HFFc6 (cell line): ENCODE measurements at regions not wholly inside any gene's neighbourhood (a gene's known extent, or its start where the extent isn't known, plus 50 kb on each side); places are given as distances from the start of the nearest gene placed in this dataset.
"Not testable (repeated sequence)": the region's sequence is repeated elsewhere in the genome, so short reads cannot be mapped to it uniquely, and the experiment has no call there.

Source experiments
- DNase-seq: peaks from one replicate; pipeline ENCODE4 v3.0.0-alpha.2; 2018
- H3K27ac Mint-ChIP-seq: 2 replicates; pipeline ENCODE4 v1.8.0; 2020; ENCODE audit warnings: mild to moderate bottlenecking, mixed read lengths
- H3K27me3 Mint-ChIP-seq: 2 replicates; pipeline ENCODE4 v1.8.0; 2021; ENCODE audit warnings: mild to moderate bottlenecking, moderate library complexity, mixed read lengths; ENCODE audit not compliant: insufficient read depth
- H3K36me3 Mint-ChIP-seq: 2 replicates; pipeline ENCODE4 v1.8.0; 2021; ENCODE audit warnings: low read depth, mixed read lengths
- H3K4me1 Mint-ChIP-seq: 2 replicates; pipeline ENCODE4 v1.8.0; 2020; ENCODE audit warnings: low read depth, mixed read lengths
- H3K4me3 Mint-ChIP-seq: 2 replicates; pipeline ENCODE4 v1.8.0; 2020; ENCODE audit warnings: mild to moderate bottlenecking, moderate library complexity, mixed read lengths
- H3K9me3 Mint-ChIP-seq: 2 replicates; pipeline ENCODE4 v1.8.0; 2020; ENCODE audit warnings: mild to moderate bottlenecking, mixed read lengths
- CTCF ChIP-seq: fragments of 200-600 bp; sonication (generic); IDR thresholded peaks from 2 replicates; pipeline ENCODE4 v1.5.0; 2021; ENCODE audit warnings: antibody characterized with exemption, mild to moderate bottlenecking

DNA sequence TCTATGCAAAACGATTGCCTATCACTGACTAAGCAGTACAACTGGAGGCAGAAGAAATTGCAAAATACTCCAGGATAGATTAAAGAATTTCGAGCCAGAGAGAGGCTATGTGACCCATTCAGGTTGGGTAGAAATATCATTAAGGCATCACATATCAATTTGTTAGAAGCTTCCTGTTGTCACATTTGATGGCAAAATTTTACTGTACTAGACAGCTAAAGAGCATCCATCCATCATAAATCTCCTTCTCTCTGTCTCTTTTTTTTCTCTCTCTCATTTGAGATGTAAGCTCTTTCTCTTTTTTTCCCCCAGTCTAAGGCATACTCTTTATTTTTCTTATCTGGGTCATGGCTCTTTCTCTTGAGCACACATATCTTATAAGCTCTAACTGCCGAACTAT, 155.7 kb downstream of the EVA1A start:
- H3K27me3 Mint-ChIP-seq, result peaks cover 21% of the 10 kb centered on the region
- H3K4me1 Mint-ChIP-seq, result no peaks in the 10 kb centered on the region
- TF ChIP-seq CTCF, result no peak
- peaks cover 2% of the 10 kb centered on the region; the same call in 1 of the 2 replicates for H3K9me3 Mint-ChIP-seq
- H3K36me3 Mint-ChIP-seq, result peaks cover 2% of the 10 kb centered on the region; the same call in 1 of the 2 replicates
- H3K27ac Mint-ChIP-seq, result no peak overlapping the region
- no peak for DNase-seq
- no peak overlapping the region for H3K4me3 Mint-ChIP-seq

- peak; percentile 55 for DNase-seq
- peaks cover 27% of the 10 kb centered on the region for H3K27me3 Mint-ChIP-seq
- no peaks in the 10 kb centered on the region for H3K36me3 Mint-ChIP-seq
- no peak overlapping the region for H3K27ac Mint-ChIP-seq
- TF ChIP-seq CTCF, result peak; percentile 94
- H3K4me1 Mint-ChIP-seq, result no peaks in the 10 kb centered on the region
- no peaks in the 10 kb centered on the region for H3K9me3 Mint-ChIP-seq
- H3K4me3 Mint-ChIP-seq, result no peak overlapping the region
These were observed 156.7 kb downstream of the EVA1A start for GRCh38 chr2:75403991-75404428.

DNA sequence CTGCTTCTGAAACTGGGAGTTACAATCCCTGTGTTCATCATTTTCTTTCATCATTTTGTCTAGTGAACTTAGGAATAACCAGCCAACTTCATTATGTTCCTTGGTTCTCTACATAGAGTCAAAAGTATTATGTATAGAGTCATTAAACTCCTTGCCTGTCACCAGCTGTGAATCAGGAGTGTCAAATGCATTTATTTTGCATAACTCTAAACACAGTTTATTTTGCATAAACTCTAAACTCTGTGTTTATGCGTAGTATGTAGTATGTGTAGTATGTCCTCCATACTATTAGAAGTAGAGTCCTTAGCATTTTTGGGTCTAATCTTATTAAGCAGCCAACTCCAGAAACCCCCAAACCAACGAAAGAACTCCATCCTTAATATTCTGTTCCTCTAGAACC, 164.4 kb downstream of the EVA1A start:
- no peak overlapping the region for H3K27ac Mint-ChIP-seq
- peaks cover 13% of the 10 kb centered on the region for H3K27me3 Mint-ChIP-seq
- TF ChIP-seq CTCF, result no peak
- no peak for DNase-seq
- H3K4me1 Mint-ChIP-seq, result peaks cover 9% of the 10 kb centered on the region
- H3K36me3 Mint-ChIP-seq, result no peaks in the 10 kb centered on the region
- no peaks in the 10 kb centered on the region for H3K9me3 Mint-ChIP-seq
- no peak overlapping the region for H3K4me3 Mint-ChIP-seq

GRCh38 chr2:75394764-75395163, 166.0 kb downstream of the EVA1A start:
- H3K27me3 Mint-ChIP-seq, result peaks cover 12% of the 10 kb centered on the region
- H3K9me3 Mint-ChIP-seq, H3K4me1 Mint-ChIP-seq, H3K4me3 Mint-ChIP-seq, H3K36me3 Mint-ChIP-seq, H3K27ac Mint-ChIP-seq: not testable (repeated sequence)
- DNase-seq, result peak; percentile 42

DNA sequence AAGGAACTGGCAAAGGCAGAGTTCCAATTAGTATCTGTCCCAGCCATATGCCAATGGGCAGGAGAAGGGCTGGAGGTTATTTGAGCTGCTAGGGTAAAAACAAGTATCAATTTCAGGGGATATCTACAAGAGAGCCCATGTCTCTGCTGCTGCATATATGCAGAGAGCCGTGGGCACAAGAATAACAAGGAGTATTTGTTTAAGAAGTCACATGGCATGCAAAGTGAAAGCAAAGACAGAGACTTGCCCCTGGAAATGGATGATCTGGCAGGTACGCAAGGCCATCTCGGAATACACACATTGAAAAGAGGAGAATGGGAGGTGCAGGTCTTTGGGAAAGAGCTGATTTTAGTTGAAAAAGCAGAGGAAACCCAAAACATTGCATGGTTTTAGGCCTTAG, 170.6 kb downstream of the EVA1A start:
- no peak for DNase-seq
- Mint-ChIP-seq H3K36me3 (no peaks in the 10 kb centered on the region), H3K27ac (no peak overlapping the region), H3K4me3 (no peak overlapping the region), H3K27me3 (peaks cover 2% of the 10 kb centered on the region; the same call in 1 of the 2 replicates), H3K4me1 (peaks cover 9% of the 10 kb centered on the region), H3K9me3 (peaks cover 4% of the 10 kb centered on the region; the same call in 1 of the 2 replicates)
- TF ChIP-seq CTCF, result no peak

DNA sequence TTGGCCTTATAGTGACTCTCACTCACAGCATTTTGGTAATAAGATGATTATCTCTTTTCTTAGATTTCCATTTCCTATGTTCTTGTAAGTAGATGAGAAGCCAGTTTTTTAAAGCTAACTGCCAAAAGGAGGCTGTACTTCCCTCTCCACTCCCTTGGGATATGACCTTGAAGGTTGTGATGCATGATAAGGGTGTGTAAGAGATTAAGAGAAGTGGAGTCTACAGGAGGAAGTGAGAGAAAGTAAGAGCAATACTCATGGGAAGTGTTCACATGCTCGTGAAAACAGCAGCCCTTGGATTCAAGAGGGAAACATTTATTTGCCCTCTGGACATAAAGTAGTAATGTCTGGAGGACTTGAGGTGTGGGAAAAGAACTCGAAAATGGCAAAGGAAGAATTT, 171.5 kb downstream of the EVA1A start:
- H3K4me3 Mint-ChIP-seq, result no peak overlapping the region
- no peak for TF ChIP-seq CTCF
- peaks cover 2% of the 10 kb centered on the region; the same call in 1 of the 2 replicates for H3K27me3 Mint-ChIP-seq
- H3K4me1 Mint-ChIP-seq, result peaks cover under 1% of the 10 kb centered on the region
- no peak overlapping the region for H3K27ac Mint-ChIP-seq
- H3K9me3 Mint-ChIP-seq, result peaks cover 4% of the 10 kb centered on the region; the same call in 1 of the 2 replicates
- DNase-seq, result no peak
- no peaks in the 10 kb centered on the region for H3K36me3 Mint-ChIP-seq
